NCI-H2171 (cell line): ENCODE measurements at regions not wholly inside any gene's neighbourhood (a gene's known extent, or its start where the extent isn't known, plus 50 kb on each side); places are given as distances from the start of the nearest gene placed in this dataset.
"Not testable (repeated sequence)": the region's sequence is repeated elsewhere in the genome, so short reads cannot be mapped to it uniquely, and the experiment has no call there.

Experiments used
- DNase-seq: peaks from one replicate; lab custom pipeline; 2025; lab: John Stamatoyannopoulos, UW

DNA sequence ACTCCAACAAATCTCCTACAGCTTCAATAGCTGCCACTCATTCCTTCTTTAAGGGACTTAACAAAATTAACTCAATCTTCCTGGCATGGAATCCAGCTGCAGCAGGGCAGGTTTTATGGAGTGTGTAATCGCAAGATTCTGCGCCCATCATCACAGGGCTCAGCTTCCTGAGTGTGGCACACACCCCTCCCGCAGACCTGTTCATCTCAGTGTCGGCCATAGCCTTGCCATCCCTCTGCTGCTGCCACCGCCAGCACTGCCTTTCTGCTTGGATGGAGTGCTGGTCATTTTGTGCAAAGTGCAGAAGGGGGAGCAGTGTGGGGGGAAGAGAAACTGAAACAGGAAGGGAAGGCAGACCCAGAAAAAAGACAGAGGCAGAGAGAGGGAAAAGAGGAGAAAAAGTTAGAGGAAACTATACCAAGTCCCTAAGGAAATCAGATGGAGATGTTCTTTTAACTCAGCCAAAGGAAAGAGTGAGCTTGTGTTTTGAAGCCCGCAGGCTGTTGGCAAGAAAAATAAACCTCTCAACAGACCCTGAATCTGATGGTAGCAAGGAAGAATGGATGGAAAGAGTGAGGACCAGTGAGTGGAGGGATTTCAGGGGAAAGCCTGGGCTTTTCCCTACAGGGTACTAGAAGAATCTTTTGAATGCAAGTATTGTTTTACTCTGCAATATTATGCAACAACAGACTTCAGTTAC, 324.2 kb downstream of the SEC16B start:
- DNase-seq = no peak

DNA sequence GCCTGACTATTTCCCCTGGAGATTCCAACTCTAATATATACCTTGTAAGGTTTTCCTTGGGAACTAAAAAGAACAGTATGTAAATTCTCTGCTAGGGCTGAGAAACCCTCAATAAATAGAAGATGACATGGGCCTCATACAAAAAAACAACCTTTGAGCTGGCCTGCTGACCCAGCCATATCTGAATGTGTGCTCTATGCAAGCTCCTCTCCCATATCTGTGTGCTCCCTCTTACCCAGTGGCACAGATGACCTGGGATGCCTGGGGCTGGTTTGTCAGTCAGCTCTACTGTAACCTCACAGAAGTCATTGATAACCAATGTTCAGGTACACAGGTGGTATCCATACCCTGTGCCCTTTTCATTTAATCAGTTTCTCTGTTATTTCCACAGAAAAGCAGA, 329.2 kb downstream of the SEC16B start:
- no peak for DNase-seq

DNA sequence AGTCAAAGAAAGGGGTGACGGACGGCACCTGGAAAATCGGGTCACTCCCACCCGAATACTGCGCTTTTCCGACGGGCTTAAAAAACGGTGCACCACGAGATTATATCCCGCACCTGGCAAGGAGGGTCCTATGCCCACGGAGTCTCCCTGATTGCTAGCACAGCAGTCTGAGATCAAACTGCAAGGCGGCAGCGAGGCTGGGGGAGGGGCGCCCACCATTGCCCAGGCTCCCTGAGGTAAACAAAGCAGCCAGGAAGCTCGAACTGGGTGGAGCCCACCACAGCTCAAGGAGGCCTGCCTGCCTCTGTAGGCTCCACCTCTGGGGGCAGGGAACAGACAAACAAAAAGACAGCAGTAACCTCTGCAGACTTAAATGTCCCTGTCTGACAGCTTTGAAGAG, 335.7 kb downstream of the SEC16B start:
- not testable (repeated sequence) for DNase-seq

DNA sequence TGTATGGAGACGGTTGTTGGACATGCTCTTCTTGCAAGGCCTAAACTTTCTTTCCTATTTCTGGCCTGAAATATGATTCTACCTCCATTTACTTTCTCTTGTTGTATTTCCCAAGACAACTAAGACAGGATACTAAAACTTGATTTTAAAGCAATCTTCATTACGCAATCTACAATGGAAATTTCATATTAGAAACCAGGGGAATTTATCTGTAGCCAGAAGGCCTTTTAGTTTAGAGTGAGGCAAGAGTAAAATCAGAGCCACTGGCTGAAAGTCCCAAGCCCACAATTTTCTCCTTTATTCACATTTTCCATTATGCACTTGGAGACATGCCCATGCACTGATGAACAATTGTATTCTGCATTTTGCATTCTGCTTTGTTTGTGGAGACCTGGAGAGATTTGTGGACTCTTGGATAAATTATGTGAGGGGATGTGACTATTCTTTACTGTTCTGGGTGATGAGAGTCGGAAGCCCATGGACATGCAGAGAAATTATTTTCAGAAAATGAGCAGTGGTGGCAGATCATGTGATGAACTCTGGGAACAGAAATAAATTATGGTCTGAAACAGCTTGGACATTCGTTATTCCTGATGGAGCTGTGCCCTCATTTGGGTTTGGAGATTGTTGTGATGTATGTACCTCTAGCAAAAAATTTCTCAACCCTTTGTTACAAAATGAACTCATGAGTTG, 336.8 kb downstream of the SEC16B start:
- no peak for DNase-seq

DNA sequence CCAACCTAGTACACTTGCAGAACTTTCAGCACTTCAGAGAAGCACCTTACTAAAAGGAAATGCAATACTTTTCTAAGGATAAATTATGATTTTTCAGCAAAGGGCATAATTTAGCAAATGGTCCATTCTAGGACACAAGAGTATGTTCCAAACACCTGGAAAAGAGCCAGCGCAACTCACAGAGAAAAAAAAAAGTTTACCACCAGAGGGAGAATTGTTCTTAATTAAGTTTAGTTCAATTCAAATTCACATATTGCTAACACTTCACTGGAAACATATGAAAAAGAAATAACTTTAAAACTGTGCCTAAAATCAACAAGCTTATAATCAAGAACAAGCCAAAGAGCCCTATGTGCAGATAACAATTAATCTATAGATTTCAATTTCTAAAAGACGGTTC, 338.1 kb downstream of the SEC16B start:
- DNase-seq = no peak

DNA sequence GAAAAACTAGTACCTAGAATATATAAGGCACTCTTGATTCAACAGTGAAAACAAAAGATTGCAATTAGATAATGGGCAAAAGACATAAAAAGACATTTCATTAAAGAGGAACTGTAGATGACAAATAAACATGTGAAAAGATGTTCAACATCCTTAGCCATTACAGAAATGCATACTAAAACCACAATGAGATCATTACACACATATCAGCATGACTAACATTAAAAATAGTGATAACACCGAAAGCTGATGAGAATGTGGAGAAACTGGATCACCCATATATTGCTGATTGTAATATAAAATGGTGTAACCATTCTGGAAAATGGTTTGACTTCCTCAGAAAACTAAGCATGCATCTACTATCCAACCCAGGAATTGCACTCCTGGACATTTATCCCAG, 340.3 kb downstream of the SEC16B start:
- no peak for DNase-seq

DNA sequence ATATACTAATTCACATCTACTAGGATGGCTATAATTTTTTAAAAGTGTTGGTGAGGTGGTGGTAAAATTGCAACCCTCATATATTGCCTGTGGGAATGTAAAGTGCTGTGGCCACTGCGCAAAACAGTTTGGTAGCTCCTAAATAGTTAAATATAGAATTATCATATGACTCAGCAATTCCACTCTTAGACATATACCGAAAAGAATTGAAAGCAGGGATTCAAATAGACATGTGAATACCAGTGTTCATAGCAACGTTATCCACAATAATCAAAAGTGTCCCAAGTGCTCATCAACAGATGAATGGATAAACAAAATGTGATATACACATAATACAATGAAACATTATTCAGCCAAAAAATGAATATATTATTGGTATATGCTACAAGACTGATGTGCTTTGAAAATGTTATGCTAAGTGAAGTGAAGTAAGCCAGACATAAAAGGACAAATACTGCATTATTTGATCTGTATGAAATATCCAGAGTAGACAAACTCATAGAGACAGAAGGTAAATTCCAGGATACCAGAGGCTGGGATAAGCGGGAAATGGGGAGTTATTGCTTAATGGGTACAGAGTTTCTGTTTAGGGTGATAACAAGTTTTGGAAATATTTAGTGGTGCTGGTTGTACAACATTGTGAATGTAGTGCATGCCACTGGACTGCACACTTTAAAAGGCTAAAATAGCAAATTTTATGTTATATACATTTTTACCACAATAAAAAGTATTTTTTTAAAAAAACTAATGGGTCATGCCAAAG, 342.5 kb downstream of the SEC16B start:
- DNase-seq = no peak

DNA sequence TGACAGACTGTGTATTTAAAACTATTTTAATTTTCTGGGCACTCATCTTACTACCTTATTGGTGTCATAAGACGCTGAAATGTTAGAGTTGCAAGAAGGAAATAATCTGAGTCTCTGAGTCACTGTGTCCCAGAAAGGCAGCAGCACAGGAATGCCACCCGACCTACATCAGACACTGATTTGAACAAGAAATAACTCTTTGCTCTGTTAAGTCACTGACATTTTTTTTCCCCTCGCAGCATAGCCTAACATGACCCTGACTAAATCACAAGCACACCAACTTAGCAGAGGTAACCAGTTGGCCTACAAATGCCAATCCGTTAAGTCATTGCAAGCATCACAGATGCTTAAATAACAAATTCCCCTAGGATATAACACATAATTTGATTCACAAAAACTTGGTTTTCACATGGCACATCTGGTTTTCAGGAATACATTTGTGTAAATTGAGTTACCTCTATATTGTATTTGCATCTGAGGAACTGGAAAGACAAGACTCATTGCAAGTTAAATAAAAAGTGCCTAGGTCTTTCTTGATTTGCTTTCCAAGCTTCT, 349.1 kb downstream of the SEC16B start:
- DNase-seq = no peak

DNA sequence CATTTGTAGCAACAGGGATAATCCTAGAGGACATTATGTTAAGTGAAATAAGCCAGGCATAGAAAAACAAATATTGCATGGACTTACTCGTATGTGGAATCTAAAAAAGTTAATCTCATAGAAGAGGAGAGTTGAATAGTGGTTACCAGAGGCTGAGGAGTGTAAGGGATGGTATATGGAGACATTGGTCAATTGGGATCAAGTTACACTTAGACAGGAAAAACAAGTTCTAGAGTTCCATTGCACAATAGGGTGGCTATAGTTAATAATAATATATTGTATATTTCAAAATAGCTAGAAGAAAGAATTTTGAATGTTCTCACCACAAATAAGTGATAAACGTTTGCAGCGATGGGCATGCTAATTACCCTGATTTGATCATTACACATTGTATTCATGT, 354.6 kb downstream of the SEC16B start:
- no peak for DNase-seq

DNA sequence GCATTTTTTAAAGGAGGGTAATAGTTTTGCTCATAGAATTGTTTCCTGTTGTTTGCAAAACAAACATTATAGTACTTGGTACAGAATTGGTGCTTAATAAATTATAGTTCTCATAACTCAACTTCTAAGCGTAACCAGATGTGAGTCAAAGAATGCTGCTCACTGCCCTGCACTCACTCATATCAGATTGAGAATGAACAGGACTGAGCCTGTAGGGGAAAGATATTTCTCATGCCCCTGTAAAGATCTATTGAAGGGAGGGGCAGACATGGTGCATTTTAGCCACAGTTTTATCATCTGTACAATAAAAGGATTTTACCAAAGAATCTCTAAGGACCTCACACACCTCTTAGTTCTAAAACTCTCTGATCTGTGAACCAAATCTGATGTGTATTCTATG, 358.5 kb downstream of the SEC16B start:
- DNase-seq = no peak

DNA sequence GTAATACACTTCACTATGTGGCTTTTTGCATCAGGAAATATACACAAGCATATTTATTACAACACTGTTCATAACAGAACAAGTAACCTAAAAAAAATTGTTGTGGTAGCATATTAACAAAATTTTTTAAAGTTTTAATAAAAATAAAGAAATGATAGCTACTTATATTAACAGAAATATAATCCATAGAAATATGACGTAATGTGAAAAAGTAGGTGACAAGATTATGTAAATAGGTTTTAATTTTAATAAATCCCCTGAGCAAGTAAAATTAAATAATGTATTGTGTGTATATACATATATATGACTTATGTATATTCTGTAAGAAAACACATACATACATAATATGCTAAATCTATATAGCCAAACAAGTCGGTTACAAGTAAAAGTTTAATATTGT, 359.9 kb downstream of the SEC16B start:
- no peak for DNase-seq

DNA sequence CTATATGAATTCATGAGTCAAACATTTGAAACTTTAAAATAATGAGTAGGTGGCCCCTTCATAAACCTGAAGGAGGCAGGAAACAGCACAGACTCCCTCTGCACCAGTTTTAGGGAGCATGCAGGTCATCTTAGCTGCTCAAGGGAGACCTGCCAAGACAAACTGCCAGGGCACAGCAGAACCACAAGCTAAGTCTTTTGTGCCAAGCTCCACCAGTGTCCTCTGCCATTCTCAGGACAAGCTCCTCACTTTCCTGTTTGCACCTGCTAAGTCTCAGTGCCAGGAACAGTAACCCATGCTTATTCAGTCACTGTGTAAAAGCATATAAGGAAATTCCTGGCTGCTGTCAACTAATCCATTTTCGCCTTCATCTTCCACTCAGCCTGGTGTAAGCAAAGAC, 368.9 kb downstream of the SEC16B start:
- no peak for DNase-seq

DNA sequence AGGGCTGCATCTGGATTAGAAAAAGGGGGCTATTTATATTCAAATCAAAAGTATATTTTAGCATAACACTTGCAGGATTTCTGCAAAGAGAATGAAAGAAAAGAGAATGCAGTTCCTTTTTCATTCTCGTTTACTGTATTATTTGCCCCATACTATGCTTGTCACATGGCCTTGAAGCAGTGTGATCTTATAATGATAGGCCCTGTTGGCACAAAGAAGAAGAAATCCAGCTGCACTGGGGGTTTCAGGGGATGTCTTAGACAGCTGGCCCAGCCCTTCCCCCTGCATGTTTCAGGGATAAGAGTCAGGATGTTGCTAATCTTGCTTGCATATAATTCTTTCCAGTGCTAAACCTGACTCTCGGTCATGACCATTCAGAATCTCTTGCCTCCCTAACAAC, 369.5 kb downstream of the SEC16B start:
- DNase-seq = no peak

DNA sequence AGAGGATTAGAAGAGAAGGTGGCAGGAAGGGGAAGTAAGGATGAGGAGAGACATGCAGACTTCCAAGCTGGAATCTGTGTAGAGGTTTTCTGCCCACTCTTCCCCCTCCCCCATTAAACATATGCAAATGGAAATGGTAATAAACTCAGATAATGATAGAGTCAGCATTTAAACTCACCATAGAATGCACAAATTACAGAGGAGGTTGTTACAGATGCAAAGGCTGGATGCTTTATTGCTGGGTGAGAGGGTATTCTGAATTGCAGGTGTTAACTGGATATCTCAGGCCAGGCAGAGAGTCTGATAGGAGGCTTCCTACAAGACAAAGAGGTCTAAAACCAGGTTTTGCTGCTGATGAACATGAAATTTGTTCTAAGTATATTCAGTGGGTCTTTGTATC, 372.5 kb downstream of the SEC16B start:
- no peak for DNase-seq

DNA sequence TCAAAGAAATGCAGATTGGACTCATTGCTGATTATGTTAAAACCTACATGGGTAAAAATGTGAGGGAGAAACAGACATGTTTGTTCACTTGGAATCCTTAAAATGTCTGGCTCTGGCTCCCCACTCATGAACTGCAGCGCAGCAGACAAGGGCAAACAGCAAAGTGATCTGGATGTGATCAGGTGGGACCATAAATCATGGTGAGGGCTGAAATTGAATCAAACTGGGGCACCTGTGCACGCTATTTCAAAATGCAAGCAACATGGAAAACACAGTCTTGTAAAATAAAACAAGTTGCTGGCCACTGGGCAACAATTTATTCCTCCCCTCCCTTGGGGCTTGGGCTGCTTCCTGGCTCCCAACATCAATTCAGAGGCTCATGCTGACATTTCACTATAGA, 373.4 kb downstream of the SEC16B start:
- DNase-seq = no peak

DNA sequence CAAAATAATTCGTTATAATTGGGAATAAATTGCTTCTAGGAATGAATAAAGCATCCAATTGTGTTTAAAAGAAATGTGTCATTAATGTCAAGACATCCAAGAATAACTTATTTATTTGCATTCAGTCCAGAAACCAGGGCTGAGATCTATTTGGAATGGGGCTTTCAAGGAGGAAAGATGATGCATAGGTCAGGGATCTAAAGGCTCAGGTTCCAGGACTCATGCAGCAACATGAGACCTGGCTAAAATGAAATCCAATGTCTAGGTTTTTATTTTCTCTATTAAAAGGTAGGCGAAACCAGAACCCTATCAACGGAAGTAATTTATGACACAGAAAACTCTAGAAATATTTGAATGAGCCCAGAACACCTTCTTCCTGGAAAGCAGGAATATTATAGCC, 376.8 kb downstream of the SEC16B start:
- DNase-seq = no peak

DNA sequence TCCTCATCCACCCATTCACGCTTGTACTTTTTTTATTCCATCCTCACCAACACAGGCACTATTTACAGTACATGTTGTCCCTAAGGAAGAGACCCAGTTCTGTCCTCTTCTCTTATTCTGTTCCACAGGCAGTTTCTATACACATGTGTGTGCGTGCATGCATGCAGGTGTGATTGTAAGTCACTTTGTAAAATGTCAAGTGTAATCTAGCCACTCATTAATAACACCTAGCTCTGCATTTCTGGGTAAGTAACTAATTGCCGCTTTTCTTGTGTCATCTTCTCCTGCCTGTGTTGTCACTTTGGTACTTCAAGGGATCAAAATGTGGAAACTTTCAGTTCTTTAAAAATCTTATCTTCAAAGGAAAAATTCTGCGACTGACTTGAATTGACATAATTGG, 377.2 kb downstream of the SEC16B start:
- DNase-seq = no peak

DNA sequence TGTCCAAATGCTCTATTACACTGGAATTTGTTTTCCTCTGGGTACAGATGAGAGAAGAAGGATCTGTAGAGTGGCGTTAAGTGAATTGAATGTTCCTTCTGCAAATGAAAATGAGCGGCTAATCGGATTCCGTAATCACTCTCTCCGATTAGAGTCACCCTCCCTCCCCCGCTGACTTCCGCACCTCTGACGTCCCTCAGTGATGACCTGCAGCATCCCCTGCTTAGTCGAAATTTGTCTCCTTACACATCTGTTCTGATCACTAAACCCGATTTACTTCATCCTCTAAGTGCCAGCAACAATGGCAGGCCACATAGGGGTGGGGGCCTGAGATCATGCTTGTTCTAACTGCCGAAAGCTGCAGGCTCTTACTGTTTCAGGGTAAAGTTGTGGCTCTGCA, 378.7 kb downstream of the SEC16B start:
- DNase-seq = no peak

DNA sequence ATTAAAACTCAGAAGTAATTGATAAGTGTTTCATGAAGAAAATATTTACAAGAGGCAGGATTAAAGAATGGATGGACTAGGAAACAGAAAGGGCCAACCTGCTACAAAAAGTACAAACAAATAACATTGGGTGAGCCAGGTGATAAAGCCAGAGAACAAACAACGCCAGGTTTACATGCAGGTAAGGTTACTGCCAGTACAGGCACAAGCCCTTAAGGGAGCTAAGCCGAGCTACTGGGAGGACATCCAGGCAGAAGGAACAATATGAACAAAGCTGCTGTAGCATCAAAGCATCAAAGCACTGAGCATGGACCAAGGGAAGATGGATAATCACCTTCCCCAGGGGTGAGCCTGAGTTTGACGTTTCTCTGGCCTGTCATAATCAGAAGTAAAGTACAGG, 380.7 kb downstream of the SEC16B start:
- no peak for DNase-seq

DNA sequence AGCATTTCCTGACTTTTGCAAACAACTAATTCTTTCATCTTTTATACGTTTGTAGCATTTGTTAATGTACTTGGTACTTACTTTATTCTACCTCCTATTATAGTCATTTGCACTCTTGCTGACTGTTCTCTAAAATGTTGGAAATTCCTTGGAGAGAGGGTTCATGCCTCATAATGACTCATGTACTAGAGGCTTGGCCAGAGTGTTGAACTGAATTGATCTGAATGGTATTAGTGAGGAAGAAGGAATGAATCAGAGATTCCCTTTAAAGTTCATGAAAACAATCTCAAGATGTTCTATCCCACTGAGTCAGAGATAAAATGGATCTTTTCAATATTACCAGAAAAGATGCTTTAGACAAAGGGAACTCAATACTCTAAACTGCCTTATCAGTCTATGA, 383.4 kb downstream of the SEC16B start:
- no peak for DNase-seq

DNA sequence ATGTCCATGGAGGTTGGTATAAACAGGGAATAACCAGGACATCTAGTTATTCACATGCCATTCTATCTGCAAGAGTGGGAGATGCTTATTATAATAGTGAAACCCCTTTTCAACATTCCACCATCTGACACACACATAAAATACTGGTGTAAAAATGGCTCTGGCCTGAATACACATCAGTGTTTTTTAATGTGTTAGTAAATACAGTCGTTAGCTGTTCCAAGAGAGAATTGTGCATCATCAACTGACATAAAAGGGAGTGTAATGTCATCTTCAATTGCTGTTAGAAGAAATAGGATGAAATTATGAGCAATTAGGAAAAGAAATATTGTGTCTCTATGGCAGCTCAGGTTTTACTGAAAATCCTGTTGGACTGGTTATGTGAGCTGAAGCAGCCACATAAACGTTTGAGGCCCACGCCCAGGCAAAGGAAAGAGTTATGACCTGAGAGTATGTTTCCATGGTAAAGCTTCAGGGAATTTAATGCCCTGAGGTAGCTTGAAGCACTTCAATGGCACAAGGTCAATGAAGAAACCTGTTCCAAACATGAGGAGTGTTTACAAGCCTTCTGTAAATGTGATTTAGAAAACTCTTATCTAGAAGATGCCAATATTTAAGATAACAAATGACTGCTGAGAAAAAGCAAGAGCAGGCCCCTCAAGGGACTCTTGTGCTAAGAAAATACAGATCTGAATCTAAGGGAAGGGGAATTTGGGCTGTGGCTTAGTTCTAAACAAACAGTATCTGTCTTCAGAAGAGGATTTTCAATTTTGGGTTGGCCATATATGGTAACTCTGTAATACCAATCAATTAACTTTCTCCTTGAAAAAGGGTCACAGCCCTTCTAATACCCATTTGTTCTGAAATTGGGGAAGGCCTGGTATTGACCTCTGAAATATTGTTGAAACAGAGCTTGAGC, 384.3 kb downstream of the SEC16B start:
- DNase-seq = no peak

DNA sequence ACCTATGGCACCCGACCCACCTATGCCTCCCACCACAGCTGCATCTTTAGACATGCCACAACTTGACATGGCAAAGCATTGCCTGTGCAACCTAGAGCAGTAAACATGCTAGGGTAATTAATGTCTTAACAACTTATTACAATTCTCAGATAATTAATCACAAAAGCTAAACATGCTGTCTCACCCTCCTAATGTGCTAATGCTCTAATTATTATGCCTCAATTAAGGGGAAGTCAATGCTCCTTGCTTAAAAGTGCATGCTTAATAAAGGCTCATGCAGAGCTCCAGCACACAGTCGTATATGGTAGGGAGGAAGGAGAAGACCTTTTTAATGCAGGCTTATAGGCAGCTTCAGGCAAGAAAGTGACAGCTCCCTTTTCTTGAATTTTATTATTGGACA, 396.0 kb downstream of the SEC16B start:
- DNase-seq = no peak
